Breast epithelium (tissue), 4 donors: ENCODE measurements at regions not wholly inside any gene's neighbourhood (a gene's known extent, or its start where the extent isn't known, plus 50 kb on each side); places are given as distances from the start of the nearest gene placed in this dataset.

Source experiments
- DNase-seq, 2 donors: peaks; one replicate each; pipeline ENCODE4 v3.0.0-alpha.2; 2019; ENCODE audit warnings: low spot score in 2 of 2
- H3K27ac ChIP-seq, 2 donors: fragments of 200-600 bp; sonication (generic) in 1 of 2; one replicate each; pipeline ENCODE4 v1.5.1; 2016 to 2019; ENCODE audit warnings: mild to moderate bottlenecking in 1 of 2
- H3K27me3 ChIP-seq, 2 donors: fragments of 200-600 bp; sonication (generic) in 1 of 2; one replicate each; pipeline versions ENCODE4 v1.5.1 to v1.6.0; 2017 to 2019; ENCODE audit warnings: control low read depth in 1 of 2, mild to moderate bottlenecking in 1 of 2
- H3K36me3 ChIP-seq: fragments of 200-600 bp; one replicate; pipeline ENCODE4 v1.5.1; 2019
- H3K4me1 ChIP-seq, 2 donors: fragments of 200-600 bp; sonication (generic); one replicate each; pipeline ENCODE4 v1.5.1; 2016 to 2019; ENCODE audit warnings: control low read depth in 1 of 2
- H3K4me3 ChIP-seq, 3 donors: fragments of 200-600 bp; sonication (generic); 1 replicate in 2 of 3; 2 replicates in 1 of 3; pipeline ENCODE4 v1.5.1; 2016 to 2019; ENCODE audit warnings: mild to moderate bottlenecking in 3 of 3, moderate library complexity in 2 of 3
- H3K9me3 ChIP-seq, 2 donors: fragments of 200-600 bp; sonication (generic) in 1 of 2; one replicate each; pipeline ENCODE4 v1.5.1; 2016 to 2019; ENCODE audit warnings: control low read depth in 1 of 2
- CTCF ChIP-seq, 3 donors: fragments of 450-650 bp; IDR thresholded peaks; one replicate each; pipeline ENCODE4 v1.5.1; 2016 to 2017; ENCODE audit warnings: antibody characterized with exemption in 3 of 3, mild to moderate bottlenecking in 3 of 3, moderate library complexity in 3 of 3
- POLR2A ChIP-seq: fragments of 450-650 bp; IDR thresholded peaks from one replicate; pipeline ENCODE4 v1.6.1; 2016; ENCODE audit warnings: antibody characterized with exemption, mild to moderate bottlenecking, moderate library complexity
- POLR2AphosphoS5 ChIP-seq, 3 donors: sonication (generic); formaldehyde crosslinking; IDR thresholded peaks; one replicate each; pipeline ENCODE4 v1.6.1; 2017; ENCODE audit warnings: antibody characterized with exemption in 3 of 3
- intact Hi-C: fragments of 100-400 bp; cut with DNase I; formaldehyde crosslinking; loops from one replicate; pipeline ENCODE4 v1.15.1; 2023; ENCODE audit warnings: low total_unique reads

- TF ChIP-seq POLR2A (no peak), POLR2AphosphoS5 (IDR thresholded peaks at IDR 0.05) (no peak), CTCF (IDR thresholded peaks at IDR 0.05) (no peak)
- Histone ChIP-seq H3K27ac (peak overlapping the region in 1 of 2 donors; percentile 82), H3K4me1 (peaks cover 0 to 10% of the 10 kb centered on the region in 2 donors), H3K27me3 (no peaks in the 10 kb centered on the region), H3K9me3 (no peaks in the 10 kb centered on the region), H3K36me3 (no peaks in the 10 kb centered on the region), H3K4me3 (no peak overlapping the region)
- DNase-seq = no peak
- intact Hi-C loops = no loop called here
These were observed 327.4 kb downstream of the MN1 start for GRCh38 chr22:27474112-27474571.

- no peak overlapping the region for H3K4me3 ChIP-seq
- H3K27me3 ChIP-seq = no peaks in the 10 kb centered on the region
- peaks cover 0 to 10% of the 10 kb centered on the region in 2 donors for H3K4me1 ChIP-seq
- H3K36me3 ChIP-seq = no peaks in the 10 kb centered on the region
- peak; percentile 21 to 44 (median 30) for TF ChIP-seq POLR2AphosphoS5 (IDR thresholded peaks at IDR 0.05)
- no peak for TF ChIP-seq POLR2A
- peak; percentile 78 to 82 for DNase-seq
- H3K9me3 ChIP-seq = no peaks in the 10 kb centered on the region
- intact Hi-C loops = no loop called here
- peak overlapping the region; percentile 69 to 82 for H3K27ac ChIP-seq
These were observed 326.6 kb downstream of the MN1 start for GRCh38 chr22:27474711-27475547.

- Histone ChIP-seq H3K27ac (peak overlapping the region; percentile 69 to 71), H3K4me1 (peaks cover 0 to 10% of the 10 kb centered on the region in 2 donors), H3K27me3 (no peaks in the 10 kb centered on the region), H3K9me3 (no peaks in the 10 kb centered on the region), H3K36me3 (no peaks in the 10 kb centered on the region), H3K4me3 (no peak overlapping the region)
- no peak for DNase-seq
- no peak for TF ChIP-seq POLR2A
- TF ChIP-seq CTCF (IDR thresholded peaks at IDR 0.05) = no peak
- TF ChIP-seq POLR2AphosphoS5 (IDR thresholded peaks at IDR 0.05) = no peak
- intact Hi-C loops = no loop called here
These were observed 326.0 kb downstream of the MN1 start for GRCh38 chr22:27475548-27475897.

- no peaks in the 10 kb centered on the region for H3K27me3 ChIP-seq
- peaks cover 0 to 10% of the 10 kb centered on the region in 2 donors for H3K4me1 ChIP-seq
- no peak overlapping the region for H3K4me3 ChIP-seq
- peak overlapping the region; percentile 69 to 71 for H3K27ac ChIP-seq
- H3K9me3 ChIP-seq = no peaks in the 10 kb centered on the region
- intact Hi-C loops = no loop called here
- TF ChIP-seq POLR2AphosphoS5 (IDR thresholded peaks at IDR 0.05) = no peak
- no peak for TF ChIP-seq CTCF (IDR thresholded peaks at IDR 0.05)
- TF ChIP-seq POLR2A = no peak
- H3K36me3 ChIP-seq = no peaks in the 10 kb centered on the region
- no peak for DNase-seq
These were observed 325.2 kb downstream of the MN1 start for GRCh38 chr22:27476318-27476717.

GRCh38 chr22:27476729-27477128, 324.8 kb downstream of the MN1 start:
- peaks cover 0 to 10% of the 10 kb centered on the region in 2 donors for H3K4me1 ChIP-seq
- intact Hi-C loops = no loop called here
- no peak for TF ChIP-seq CTCF (IDR thresholded peaks at IDR 0.05)
- TF ChIP-seq POLR2AphosphoS5 (IDR thresholded peaks at IDR 0.05) = no peak
- TF ChIP-seq POLR2A = no peak
- no peaks in the 10 kb centered on the region for H3K27me3 ChIP-seq
- DNase-seq = peak; percentile 27 to 64
- H3K27ac ChIP-seq = peak overlapping the region; percentile 69 to 71
- no peaks in the 10 kb centered on the region for H3K36me3 ChIP-seq
- H3K9me3 ChIP-seq = no peaks in the 10 kb centered on the region
- no peak overlapping the region for H3K4me3 ChIP-seq
